GM18499 (cell line): ENCODE measurements at regions not wholly inside any gene's neighbourhood (a gene's known extent, or its start where the extent isn't known, plus 50 kb on each side); places are given as distances from the start of the nearest gene placed in this dataset.
A peak's percentile ranks its signal among the peaks of the same experiment; 100 is the strongest.
"Not testable (repeated sequence)": the region's sequence is repeated elsewhere in the genome, so short reads cannot be mapped to it uniquely, and the experiment has no call there.

ENCODE experiments used
- ATAC-seq: cut with Tn5 transposase; IDR thresholded peaks from one replicate; pipeline ENCODE4 v1.9.1; 2021; ENCODE audit warnings: moderate number of reproducible peaks; ENCODE audit not compliant: insufficient read depth, unreplicated experiment

- ATAC-seq: no peak
Observed at GRCh38 chr1:89436856-89437255, 73.0 kb downstream of the GBP6 start.

GRCh38 chr1:89438301-89438700 is 74.4 kb downstream of the GBP6 start:
- not testable (repeated sequence) for ATAC-seq

GRCh38 chr1:89440911-89441310 is 77.1 kb downstream of the GBP6 start:
- ATAC-seq: no peak

GRCh38 chr1:89444791-89445190 is 79.8 kb upstream of the LRRC8B start:
- no peak for ATAC-seq

GRCh38 chr1:89451011-89451410 is 73.6 kb upstream of the LRRC8B start:
- peak; percentile 57 for ATAC-seq

GRCh38 chr1:89453123-89453972 is 71.3 kb upstream of the LRRC8B start:
- no peak for ATAC-seq

GRCh38 chr1:89454845-89455521 is 69.6 kb upstream of the LRRC8B start:
- ATAC-seq: no peak

GRCh38 chr1:89457046-89457445 is 67.6 kb upstream of the LRRC8B start:
- no peak for ATAC-seq

GRCh38 chr1:89459081-89459480 is 65.5 kb upstream of the LRRC8B start:
- ATAC-seq: no peak

- no peak for ATAC-seq
Observed at GRCh38 chr1:89460325-89460724, 64.3 kb upstream of the LRRC8B start.

GRCh38 chr1:89462250-89462649 is 62.4 kb upstream of the LRRC8B start:
- ATAC-seq: no peak

- no peak for ATAC-seq
Observed at GRCh38 chr1:89464008-89464407, 60.6 kb upstream of the LRRC8B start.

- peak; percentile 80 for ATAC-seq
Observed at GRCh38 chr1:89465201-89465600, 59.4 kb upstream of the LRRC8B start.

- ATAC-seq: no peak
Observed at GRCh38 chr1:89466307-89466930, 58.2 kb upstream of the LRRC8B start.

GRCh38 chr1:89472253-89472652 is 52.4 kb upstream of the LRRC8B start:
- ATAC-seq: no peak

GRCh38 chr1:89472886-89473417 is 51.7 kb upstream of the LRRC8B start:
- no peak for ATAC-seq
